Astrocyte (in vitro differentiated cells and primary cell): ENCODE measurements at regions not wholly inside any gene's neighbourhood (a gene's known extent, or its start where the extent isn't known, plus 50 kb on each side); places are given as distances from the start of the nearest gene placed in this dataset.

Experiments
- DNase-seq: peaks from one replicate; pipeline ENCODE4 v3.0.0-alpha.2; 2010; ENCODE audit warnings: low read depth
- FAIRE-seq: peaks from 2 replicates; lab custom pipeline; 2011; peaks lifted over from hg19 to GRCh38; lab: Jason Lieb, UNC
- H2AFZ ChIP-seq: 2 replicates; pipeline ENCODE4 v1.6.0; 2012; ENCODE audit warnings: low read depth, low read length, inconsistent platforms
- H3K27ac ChIP-seq: 2 replicates; pipeline ENCODE4 v1.5.1; 2011; ENCODE audit warnings: low read depth, low read length, inconsistent platforms
- H3K27me3 ChIP-seq: 2 replicates; pipeline ENCODE4 v1.6.0; 2011; ENCODE audit warnings: low read length, inconsistent platforms; ENCODE audit not compliant: insufficient read depth
- H3K36me3 ChIP-seq: 2 replicates; pipeline ENCODE4 v1.5.1; 2011; ENCODE audit warnings: low read length, inconsistent platforms; ENCODE audit not compliant: insufficient read depth
- H3K4me1 ChIP-seq: 2 replicates; pipeline ENCODE4 v1.5.1; 2011; ENCODE audit warnings: low read length, inconsistent platforms; ENCODE audit not compliant: insufficient read depth
- H3K4me2 ChIP-seq: 2 replicates; pipeline ENCODE4 v1.6.0; 2012; ENCODE audit warnings: low read length, inconsistent platforms
- H3K4me3 ChIP-seq: 2 replicates; pipeline ENCODE4 v1.5.1; 2011; ENCODE audit warnings: low read depth, mild to moderate bottlenecking, low read length, inconsistent platforms; ENCODE audit not compliant: insufficient read depth
- H3K79me2 ChIP-seq: 2 replicates; pipeline ENCODE4 v1.6.0; 2012; ENCODE audit warnings: mild to moderate bottlenecking, low read length, inconsistent platforms; ENCODE audit not compliant: insufficient read depth
- H3K9ac ChIP-seq: 2 replicates; pipeline ENCODE4 v1.6.0; 2012; ENCODE audit warnings: mild to moderate bottlenecking, low read length, inconsistent platforms
- H3K9me3 ChIP-seq: 2 replicates; pipeline ENCODE4 v1.5.1; 2012; ENCODE audit warnings: low read depth, mild to moderate bottlenecking, low read length, inconsistent platforms; ENCODE audit not compliant: insufficient read depth
- H4K20me1 ChIP-seq: 2 replicates; pipeline ENCODE4 v1.6.0; 2012; ENCODE audit warnings: low read length, inconsistent platforms; ENCODE audit not compliant: insufficient read depth
- H3K27ac Mint-ChIP-seq: one replicate; pipeline ENCODE4 v1.8.0; 2021; ENCODE audit warnings: mild to moderate bottlenecking, mixed read lengths; ENCODE audit not compliant: unreplicated experiment
- H3K27me3 Mint-ChIP-seq: one replicate; pipeline ENCODE4 v1.8.0; 2021; ENCODE audit warnings: low read depth, mixed read lengths; ENCODE audit not compliant: unreplicated experiment
- H3K36me3 Mint-ChIP-seq: one replicate; pipeline ENCODE4 v1.8.0; 2021; ENCODE audit warnings: low read depth, mixed read lengths; ENCODE audit not compliant: unreplicated experiment
- H3K4me1 Mint-ChIP-seq: one replicate; pipeline ENCODE4 v1.8.0; 2021; ENCODE audit warnings: low read depth, mixed read lengths; ENCODE audit not compliant: unreplicated experiment
- H3K4me3 Mint-ChIP-seq: one replicate; pipeline ENCODE4 v1.8.0; 2021; ENCODE audit warnings: mild to moderate bottlenecking, moderate library complexity, mixed read lengths; ENCODE audit not compliant: unreplicated experiment
- H3K9me3 Mint-ChIP-seq: one replicate; pipeline ENCODE4 v1.8.0; 2021; ENCODE audit warnings: mild to moderate bottlenecking, mixed read lengths; ENCODE audit not compliant: unreplicated experiment
- EZH2 ChIP-seq: IDR thresholded peaks from 2 replicates; pipeline ENCODE4 v1.6.1; 2012; ENCODE audit warnings: mild to moderate bottlenecking, low read length, inconsistent platforms; ENCODE audit not compliant: insufficient read depth
- TF ChIP-seq, protein P1 (sequence below): IDR thresholded peaks from 2 replicates; pipeline ENCODE4 v1.5.1; 2011; ENCODE audit warnings: low read depth, mild to moderate bottlenecking, inconsistent platforms, low read length, moderate library complexity; ENCODE audit not compliant: insufficient read depth

DNA sequence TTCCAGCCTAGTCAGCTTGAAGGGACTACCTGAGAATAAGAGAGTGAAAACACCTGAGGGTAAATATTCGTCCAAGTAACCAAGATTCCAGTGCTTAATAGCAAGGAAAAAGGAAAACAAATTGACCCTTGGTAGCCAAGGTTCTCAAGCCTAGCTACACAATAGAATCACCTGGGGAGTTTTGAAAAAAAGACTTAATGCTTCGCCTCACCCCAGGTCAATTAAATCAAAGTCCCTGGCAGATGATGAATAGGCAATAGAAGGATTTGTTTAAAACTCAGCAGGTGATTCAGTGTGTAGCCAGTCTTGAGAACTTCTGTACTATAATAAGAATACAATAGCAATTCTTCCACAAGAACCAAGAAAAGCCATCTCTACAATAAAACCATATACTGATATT lies 500.2 kb downstream of the XIRP2 start:
- no peak for DNase-seq
- no peaks in the 10 kb centered on the region for H3K27me3 Mint-ChIP-seq

DNA sequence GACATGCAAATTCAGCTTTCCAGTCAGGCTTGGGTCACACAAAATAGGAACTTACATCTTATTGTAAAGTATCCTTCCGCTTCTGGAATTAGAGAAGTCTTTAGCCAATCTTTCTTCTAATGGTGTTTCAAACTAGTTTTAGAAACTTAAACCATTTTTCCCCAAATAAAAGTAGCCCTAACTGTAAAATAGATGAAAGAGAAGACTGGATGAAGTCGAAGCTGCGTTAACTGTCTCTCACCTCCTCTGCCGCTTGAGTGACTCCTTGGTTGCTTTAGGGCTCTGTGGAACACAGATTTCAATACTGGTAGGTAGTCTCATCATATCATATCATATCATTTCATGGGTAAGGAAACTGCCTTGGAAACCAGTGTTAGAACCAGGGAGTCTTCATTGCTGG lies 498.4 kb downstream of the XIRP2 start:
- no peak for TF ChIP-seq EZH2
- TF ChIP-seq, protein P1, sequence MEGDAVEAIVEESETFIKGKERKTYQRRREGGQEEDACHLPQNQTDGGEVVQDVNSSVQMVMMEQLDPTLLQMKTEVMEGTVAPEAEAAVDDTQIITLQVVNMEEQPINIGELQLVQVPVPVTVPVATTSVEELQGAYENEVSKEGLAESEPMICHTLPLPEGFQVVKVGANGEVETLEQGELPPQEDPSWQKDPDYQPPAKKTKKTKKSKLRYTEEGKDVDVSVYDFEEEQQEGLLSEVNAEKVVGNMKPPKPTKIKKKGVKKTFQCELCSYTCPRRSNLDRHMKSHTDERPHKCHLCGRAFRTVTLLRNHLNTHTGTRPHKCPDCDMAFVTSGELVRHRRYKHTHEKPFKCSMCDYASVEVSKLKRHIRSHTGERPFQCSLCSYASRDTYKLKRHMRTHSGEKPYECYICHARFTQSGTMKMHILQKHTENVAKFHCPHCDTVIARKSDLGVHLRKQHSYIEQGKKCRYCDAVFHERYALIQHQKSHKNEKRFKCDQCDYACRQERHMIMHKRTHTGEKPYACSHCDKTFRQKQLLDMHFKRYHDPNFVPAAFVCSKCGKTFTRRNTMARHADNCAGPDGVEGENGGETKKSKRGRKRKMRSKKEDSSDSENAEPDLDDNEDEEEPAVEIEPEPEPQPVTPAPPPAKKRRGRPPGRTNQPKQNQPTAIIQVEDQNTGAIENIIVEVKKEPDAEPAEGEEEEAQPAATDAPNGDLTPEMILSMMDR = no peak
- Mint-ChIP-seq H3K36me3 (no peaks in the 10 kb centered on the region), H3K9me3 (no peaks in the 10 kb centered on the region), H3K4me3 (no peak overlapping the region), H3K27me3 (no peaks in the 10 kb centered on the region), H3K27ac (no peak overlapping the region), H3K4me1 (peaks cover 4% of the 10 kb centered on the region)
- no peak overlapping the region for H2AFZ ChIP-seq
- no peak overlapping the region for H3K9ac ChIP-seq
- H4K20me1 ChIP-seq = no peaks in the 10 kb centered on the region
- no peaks in the 10 kb centered on the region for H3K79me2 ChIP-seq
- no peak overlapping the region for H3K27ac ChIP-seq
- DNase-seq (no peak), FAIRE-seq (no peak)
- H3K4me2 ChIP-seq = no peak overlapping the region
- H3K36me3 ChIP-seq = no peaks in the 10 kb centered on the region
- H3K4me1 ChIP-seq = no peaks in the 10 kb centered on the region
- no peak overlapping the region for H3K4me3 ChIP-seq
- H3K9me3 ChIP-seq = no peaks in the 10 kb centered on the region
- H3K27me3 ChIP-seq = no peaks in the 10 kb centered on the region

More for the DNA sequence above, 500.2 kb downstream of the XIRP2 start:
- Histone ChIP-seq H3K9me3 (no peaks in the 10 kb centered on the region), H3K27me3 (no peaks in the 10 kb centered on the region), H3K9ac (no peak overlapping the region), H2AFZ (no peak overlapping the region), H3K79me2 (no peaks in the 10 kb centered on the region), H3K4me3 (no peak overlapping the region), H3K27ac (no peak overlapping the region), H3K36me3 (no peaks in the 10 kb centered on the region), H3K4me2 (no peak overlapping the region), H4K20me1 (no peaks in the 10 kb centered on the region), H3K4me1 (no peaks in the 10 kb centered on the region)
- H3K9me3 Mint-ChIP-seq = no peaks in the 10 kb centered on the region
- TF ChIP-seq, protein P1 = no peak
- TF ChIP-seq EZH2 = no peak
- no peak for FAIRE-seq
- no peaks in the 10 kb centered on the region for H3K36me3 Mint-ChIP-seq
- H3K27ac Mint-ChIP-seq = no peak overlapping the region
- no peak overlapping the region for H3K4me3 Mint-ChIP-seq
- peaks cover 3% of the 10 kb centered on the region for H3K4me1 Mint-ChIP-seq

GRCh38 chr2:167383610-167384194 lies 495.4 kb downstream of the XIRP2 start:
- TF ChIP-seq, protein P1 = no peak
- TF ChIP-seq EZH2 = no peak
- DNase-seq (no peak), FAIRE-seq (no peak)
- H3K4me1 Mint-ChIP-seq = peaks cover 14% of the 10 kb centered on the region
- H3K36me3 Mint-ChIP-seq = no peaks in the 10 kb centered on the region
- H3K4me3 Mint-ChIP-seq = no peak overlapping the region
- no peaks in the 10 kb centered on the region for H3K9me3 Mint-ChIP-seq
- no peak overlapping the region for H3K27ac Mint-ChIP-seq
- Histone ChIP-seq H3K9me3 (no peaks in the 10 kb centered on the region), H3K4me3 (no peak overlapping the region), H4K20me1 (no peaks in the 10 kb centered on the region), H3K79me2 (no peaks in the 10 kb centered on the region), H3K4me2 (no peak overlapping the region), H3K36me3 (no peaks in the 10 kb centered on the region), H3K4me1 (no peaks in the 10 kb centered on the region), H2AFZ (no peak overlapping the region), H3K27ac (no peak overlapping the region), H3K27me3 (no peaks in the 10 kb centered on the region), H3K9ac (no peak overlapping the region)
- H3K27me3 Mint-ChIP-seq = no peaks in the 10 kb centered on the region
